Activated CD8-positive, alpha-beta memory T cell treated with anti-CD3 and anti-CD28 coated beads, Interleukin-2, amount 50 U/mL, for 1 hour (primary cell): ENCODE measurements at regions not wholly inside any gene's neighbourhood (a gene's known extent, or its start where the extent isn't known, plus 50 kb on each side); places are given as distances from the start of the nearest gene placed in this dataset.

Experiments used
- DNase-seq: peaks from one replicate; pipeline ENCODE4 v3.0.0-alpha.2; 2020; ENCODE audit errors: extremely low read depth

GRCh38 chr15:56868170-56868569, 50.3 kb upstream of the TCF12 start:
- no peak for DNase-seq

GRCh38 chr15:56866803-56867202, 51.6 kb upstream of the TCF12 start:
- DNase-seq = no peak

GRCh38 chr15:56857828-56858227, 60.6 kb upstream of the TCF12 start:
- DNase-seq = no peak

GRCh38 chr15:56856934-56857333, 61.5 kb upstream of the TCF12 start:
- no peak for DNase-seq

GRCh38 chr15:56844892-56845291, 73.6 kb upstream of the TCF12 start:
- no peak for DNase-seq

- DNase-seq = no peak
Observed at GRCh38 chr15:56844471-56844870, 74.0 kb upstream of the TCF12 start.

- no peak for DNase-seq
Observed at GRCh38 chr15:56839641-56840040, 78.8 kb upstream of the TCF12 start.

GRCh38 chr15:56839099-56839498, 79.3 kb upstream of the TCF12 start:
- DNase-seq = no peak

GRCh38 chr15:56838085-56838484, 80.4 kb upstream of the TCF12 start:
- no peak for DNase-seq

GRCh38 chr15:56837273-56837672, 81.2 kb upstream of the TCF12 start:
- DNase-seq = no peak

GRCh38 chr15:56835718-56836171, 82.7 kb upstream of the TCF12 start:
- no peak for DNase-seq

GRCh38 chr15:56832125-56832524, 86.3 kb upstream of the TCF12 start:
- DNase-seq = no peak

- DNase-seq = no peak
Observed at GRCh38 chr15:56831467-56832005, 86.9 kb upstream of the TCF12 start.

GRCh38 chr15:56824175-56824574, 90.9 kb upstream of the ZNF280D start:
- no peak for DNase-seq

- DNase-seq = peak; percentile 7
Observed at GRCh38 chr15:56821721-56822425, 88.6 kb upstream of the ZNF280D start.

- DNase-seq = no peak
Observed at GRCh38 chr15:56820333-56820732, 87.0 kb upstream of the ZNF280D start.

GRCh38 chr15:56817321-56818080, 84.2 kb upstream of the ZNF280D start:
- DNase-seq = no peak

GRCh38 chr15:56816781-56817180, 83.5 kb upstream of the ZNF280D start:
- no peak for DNase-seq

GRCh38 chr15:56815247-56815646, 81.9 kb upstream of the ZNF280D start:
- no peak for DNase-seq

- DNase-seq = no peak
Observed at GRCh38 chr15:56814429-56814828, 81.1 kb upstream of the ZNF280D start.

GRCh38 chr15:56813995-56814394, 80.7 kb upstream of the ZNF280D start:
- DNase-seq = no peak

GRCh38 chr15:56812961-56813360, 79.7 kb upstream of the ZNF280D start:
- DNase-seq = no peak

GRCh38 chr15:56812221-56812620, 78.9 kb upstream of the ZNF280D start:
- DNase-seq = no peak
